ENCODE measurements at regions not wholly inside any gene's neighbourhood (a gene's known extent, or its start where the extent isn't known, plus 50 kb on each side); places are given as distances from the start of the nearest gene placed in this dataset.

DNA sequence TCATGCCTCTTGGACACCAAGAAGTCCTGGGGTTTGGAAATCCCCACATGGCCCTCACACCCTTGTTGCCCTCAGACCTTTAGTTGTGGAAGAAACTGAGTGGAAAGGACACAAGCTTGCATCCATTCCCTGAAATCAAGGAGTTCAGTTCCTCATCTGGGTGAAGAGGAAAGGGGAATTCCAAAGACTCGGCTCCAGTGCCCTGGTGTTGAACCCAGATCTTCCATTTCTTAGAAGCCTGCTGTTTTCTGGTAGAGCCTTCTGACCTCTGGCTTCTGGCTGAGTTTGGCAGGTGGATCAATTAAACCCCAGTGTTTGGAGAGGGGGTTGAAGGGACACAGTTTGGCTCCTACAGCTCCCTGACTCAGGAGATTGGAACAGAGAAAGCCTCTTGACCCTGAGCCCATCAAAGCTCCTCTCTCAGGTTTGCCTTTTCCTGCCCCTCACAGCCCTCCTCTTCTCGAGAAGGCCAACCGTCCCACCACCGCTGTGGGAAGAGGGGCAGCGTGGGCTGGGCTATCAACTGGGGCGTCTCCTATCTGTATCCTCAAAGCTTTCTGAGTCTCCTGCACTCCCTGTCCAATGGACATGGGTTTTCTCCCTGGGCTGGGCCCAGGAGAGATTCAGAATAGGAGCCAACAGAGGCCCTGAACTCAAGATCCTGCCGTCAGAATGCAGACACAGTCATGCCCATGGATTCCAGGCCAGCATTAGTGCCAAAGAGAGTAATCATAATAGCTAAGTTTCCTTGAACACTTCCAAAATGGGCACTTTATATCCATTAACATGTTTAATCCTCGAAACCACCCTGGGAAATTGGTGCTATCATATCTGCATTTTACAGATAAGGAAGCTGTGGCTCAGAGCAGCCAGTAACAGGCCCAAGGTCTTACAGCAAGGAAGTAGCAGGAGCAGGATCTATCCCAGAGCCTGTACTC is 146.2 kb downstream of the VEGFA start (continued):
- no peak for TF ChIP-seq GABPB2 (CRISPR knock-in tag; conservative IDR thresholded peaks at IDR 0.05)
- TF ChIP-seq NFIX (CRISPR knock-in tag; IDR thresholded peaks at IDR 0.05; ENCODE audit: low read depth): no peak
- no peak for TF ChIP-seq MAX (CRISPR knock-in tag; IDR thresholded peaks at IDR 0.05)
- no peak for TF ChIP-seq RBM14 (IDR thresholded peaks at IDR 0.05; ENCODE audit: borderline replicate concordance, insufficient read depth, low read depth, low read length)
- TF ChIP-seq BRD9 (IDR thresholded peaks at IDR 0.05; ENCODE audit: low read depth, partially characterized antibody): peak; percentile 3
- peak; percentile 5 for TF ChIP-seq HMG20A (CRISPR knock-in tag; conservative IDR thresholded peaks at IDR 0.05)
- TF ChIP-seq HMGXB4 (CRISPR knock-in tag; IDR thresholded peaks at IDR 0.05): no peak
- peak; percentile 82 for TF ChIP-seq NFRKB (IDR thresholded peaks at IDR 0.05; ENCODE audit: low read depth)
- TF ChIP-seq KAT7 (CRISPR knock-in tag; IDR thresholded peaks at IDR 0.05; ENCODE audit: borderline replicate concordance): no peak
- no peak for TF ChIP-seq E2F8 (IDR thresholded peaks at IDR 0.05; ENCODE audit: low read depth, partially characterized antibody)
- TF ChIP-seq PBX2 (CRISPR knock-in tag; IDR thresholded peaks at IDR 0.05; ENCODE audit: low read depth): no peak
- TF ChIP-seq PBX2 (tag; conservative IDR thresholded peaks at IDR 0.05; ENCODE audit: low read depth): no peak
- TF ChIP-seq ZNF695 (CRISPR knock-in tag; IDR thresholded peaks at IDR 0.05): no peak
- no peak for TF ChIP-seq ZC3H8 (IDR thresholded peaks at IDR 0.05)
- TF ChIP-seq ETV6 (IDR thresholded peaks at IDR 0.05; ENCODE audit: borderline replicate concordance in 1 of 2, low read depth in 2 of 2, low read length in 1 of 2): no peak
- TF ChIP-seq ETV6 (CRISPR knock-in tag; IDR thresholded peaks at IDR 0.05; ENCODE audit: borderline replicate concordance): no peak
- no peak for TF ChIP-seq NFE2L1 (tag; IDR thresholded peaks at IDR 0.05; ENCODE audit: borderline replicate concordance, low read depth)
- 0 out of 2 replicates have a peak, but pooled peaks have one; percentile 5 for TF ChIP-seq ZNF354B (CRISPR knock-in tag; IDR thresholded peaks at IDR 0.05)
- TF ChIP-seq ZNF507 (tag; conservative IDR thresholded peaks at IDR 0.05): no peak
- no peak for TF ChIP-seq ZNF431 (CRISPR knock-in tag; IDR thresholded peaks at IDR 0.05)
- peak; percentile 90 for TF ChIP-seq ZNF766 (CRISPR knock-in tag; conservative IDR thresholded peaks at IDR 0.05)

Measured in K562 (cell line).